ENCODE measurements at regions not wholly inside any gene's neighbourhood (a gene's known extent, or its start where the extent isn't known, plus 50 kb on each side); places are given as distances from the start of the nearest gene placed in this dataset.

DNA sequence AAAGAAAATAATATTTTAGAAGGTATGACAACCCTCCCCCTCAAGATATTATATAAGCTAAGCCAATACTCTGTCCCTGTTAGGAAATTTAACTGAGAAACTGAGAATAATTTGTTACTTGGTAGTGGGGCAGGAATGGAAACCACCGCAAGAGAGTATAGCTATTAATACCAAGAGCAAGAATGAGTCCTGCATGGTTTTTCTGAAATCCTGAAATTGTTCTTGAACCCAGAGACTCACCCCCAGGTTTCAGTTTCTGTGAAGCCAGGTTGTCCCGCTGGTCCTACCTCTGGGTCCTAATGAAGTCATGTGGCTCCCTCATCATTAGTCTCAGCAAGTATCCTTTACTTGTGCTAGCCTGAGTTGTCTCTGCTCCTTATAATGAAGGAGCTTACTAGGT lies 671.0 kb upstream of the ACVR2A start:
- TF ChIP-seq, protein P1, sequence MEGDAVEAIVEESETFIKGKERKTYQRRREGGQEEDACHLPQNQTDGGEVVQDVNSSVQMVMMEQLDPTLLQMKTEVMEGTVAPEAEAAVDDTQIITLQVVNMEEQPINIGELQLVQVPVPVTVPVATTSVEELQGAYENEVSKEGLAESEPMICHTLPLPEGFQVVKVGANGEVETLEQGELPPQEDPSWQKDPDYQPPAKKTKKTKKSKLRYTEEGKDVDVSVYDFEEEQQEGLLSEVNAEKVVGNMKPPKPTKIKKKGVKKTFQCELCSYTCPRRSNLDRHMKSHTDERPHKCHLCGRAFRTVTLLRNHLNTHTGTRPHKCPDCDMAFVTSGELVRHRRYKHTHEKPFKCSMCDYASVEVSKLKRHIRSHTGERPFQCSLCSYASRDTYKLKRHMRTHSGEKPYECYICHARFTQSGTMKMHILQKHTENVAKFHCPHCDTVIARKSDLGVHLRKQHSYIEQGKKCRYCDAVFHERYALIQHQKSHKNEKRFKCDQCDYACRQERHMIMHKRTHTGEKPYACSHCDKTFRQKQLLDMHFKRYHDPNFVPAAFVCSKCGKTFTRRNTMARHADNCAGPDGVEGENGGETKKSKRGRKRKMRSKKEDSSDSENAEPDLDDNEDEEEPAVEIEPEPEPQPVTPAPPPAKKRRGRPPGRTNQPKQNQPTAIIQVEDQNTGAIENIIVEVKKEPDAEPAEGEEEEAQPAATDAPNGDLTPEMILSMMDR (IDR thresholded peaks at IDR 0.05), result no peak
- TF ChIP-seq POLR2A (IDR thresholded peaks at IDR 0.05), result no peak

Data from Peyer's patch (tissue), 4 donors.